H1 (cell line): ENCODE measurements at regions not wholly inside any gene's neighbourhood (a gene's known extent, or its start where the extent isn't known, plus 50 kb on each side); places are given as distances from the start of the nearest gene placed in this dataset.

Source experiments
- CTCF ChIA-PET: fragments of 300-600 bp; sonication (Branson Sonifier 250); formaldehyde crosslinking; loops from one replicate; lab custom pipeline; 2021; ENCODE audit not compliant: partially characterized antibody; lab: Charles Lee
- POLR2A ChIA-PET: fragments of 300-600 bp; sonication (Branson Sonifier 250); formaldehyde crosslinking; loops from one replicate; lab custom pipeline; 2021; ENCODE audit warnings: inconsistent platforms; ENCODE audit not compliant: partially characterized antibody; lab: Charles Lee
- DNase-seq, 2 experiments: peaks; one replicate each; pipeline versions ENCODE4 v3.0.0 to v3.0.0-alpha.2; 2010 to 2022; ENCODE audit warnings: low spot score in 2 of 2, low read depth in 1 of 2, mixed read lengths in 1 of 2
- FAIRE-seq: peaks from 2 replicates; lab custom pipeline; 2011; peaks lifted over from hg19 to GRCh38; lab: Jason Lieb, UNC
- H2AFZ ChIP-seq: 2 replicates; pipeline ENCODE4 v1.8.1; 2012; ENCODE audit warnings: low read length, inconsistent platforms
- H2AK5ac ChIP-seq: 2 replicates; pipeline ENCODE4 v1.6.1; 2013; ENCODE audit warnings: low read depth, low read length
- H2BK120ac ChIP-seq: replicated peaks from 2 replicates; pipeline ENCODE3; 2013; ENCODE audit warnings: low read depth, low read length, inconsistent platforms
- H2BK12ac ChIP-seq: 2 replicates; pipeline ENCODE4 v1.6.1; 2013; ENCODE audit warnings: low read depth, low read length
- H2BK15ac ChIP-seq: 2 replicates; pipeline ENCODE4 v1.6.1; 2013; ENCODE audit warnings: low read length
- H2BK20ac ChIP-seq: 2 replicates; pipeline ENCODE4 v1.6.1; 2013; ENCODE audit warnings: low read length
- H2BK5ac ChIP-seq: 2 replicates; pipeline ENCODE4 v1.6.1; 2013; ENCODE audit warnings: low read depth, low read length
- H3K14ac ChIP-seq: 2 replicates; pipeline ENCODE4 v1.6.1; 2013; ENCODE audit warnings: inconsistent platforms; ENCODE audit not compliant: insufficient read length
- H3K18ac ChIP-seq: 2 replicates; pipeline ENCODE4 v1.6.1; 2013; ENCODE audit warnings: low read length; ENCODE audit errors: extremely low read depth
- H3K23ac ChIP-seq: 2 replicates; pipeline ENCODE4 v1.6.1; 2013; ENCODE audit warnings: inconsistent platforms; ENCODE audit not compliant: insufficient read length
- H3K23me2 ChIP-seq: 2 replicates; pipeline ENCODE4 v1.6.1; 2013; ENCODE audit warnings: low read depth, low read length
- H3K27ac ChIP-seq: 2 replicates; pipeline ENCODE4 v1.6.1; 2011; ENCODE audit warnings: low read depth, low read length, inconsistent platforms
- H3K27me3 ChIP-seq, 4 experiments: replicated peaks in 1 of 4; 1 replicate in 1 of 4; 2 replicates in 3 of 4; pipeline versions ENCODE4 v1.6.1 to v1.8.1; 2011 to 2013; ENCODE audit warnings: low read length in 3 of 4, mild to moderate bottlenecking in 3 of 4, inconsistent platforms in 2 of 4, mixed read lengths in 2 of 4, moderate library complexity in 1 of 4; ENCODE audit not compliant: control insufficient read depth in 3 of 4, insufficient read depth in 3 of 4; ENCODE audit errors: extremely low read depth in 1 of 4
- H3K36me3 ChIP-seq, 4 experiments: 2 replicates each; pipeline versions ENCODE4 v1.6.1 to v1.8.1; 2011 to 2013; ENCODE audit warnings: mild to moderate bottlenecking in 4 of 4, low read length in 3 of 4, moderate library complexity in 2 of 4, control low read depth in 1 of 4, inconsistent platforms in 1 of 4; ENCODE audit not compliant: insufficient read depth in 4 of 4, control insufficient read depth in 2 of 4
- H3K4ac ChIP-seq: replicated peaks from 2 replicates; pipeline ENCODE3; 2013; ENCODE audit warnings: low read length, low read depth, mixed read lengths, inconsistent platforms; ENCODE audit not compliant: insufficient read length
- H3K4me1 ChIP-seq, 4 experiments: replicated peaks in 1 of 4; 1 replicate in 1 of 4; 2 replicates in 3 of 4; pipeline versions ENCODE4 v1.6.1 to v1.8.1; 2011 to 2013; ENCODE audit warnings: low read length in 3 of 4, inconsistent platforms in 2 of 4, mixed read lengths in 1 of 4; ENCODE audit not compliant: insufficient read depth in 4 of 4, control insufficient read depth in 3 of 4
- H3K4me2 ChIP-seq, 2 experiments: 2 replicates each; pipeline versions ENCODE4 v1.6.1 to v1.8.1; 2011 to 2013; ENCODE audit warnings: low read depth in 2 of 2, low read length in 2 of 2, control low read depth in 1 of 2, inconsistent platforms in 1 of 2, mild to moderate bottlenecking in 1 of 2; ENCODE audit not compliant: insufficient read depth in 1 of 2
- H3K4me3 ChIP-seq, 4 experiments: fragments of 200-600, 300-600 bp in 1 of 4; sonication (generic), shearing (Covaris generic), sonication (Bioruptor Twin) in 1 of 4; 2 replicates each; pipeline versions ENCODE4 v1.5.1 to v1.8.1; 2011 to 2016; ENCODE audit warnings: low read length in 4 of 4, low read depth in 3 of 4, control low read depth in 2 of 4, inconsistent platforms in 2 of 4, mild to moderate bottlenecking in 2 of 4, mixed read lengths in 1 of 4, moderate library complexity in 1 of 4; ENCODE audit not compliant: insufficient read depth in 2 of 4; ENCODE audit errors: extremely low read depth in 1 of 4
- H3K56ac ChIP-seq: replicated peaks from 2 replicates; pipeline ENCODE3; 2013; ENCODE audit warnings: low read depth, mild to moderate bottlenecking, mixed read lengths, low read length, inconsistent platforms; ENCODE audit not compliant: insufficient read length
- H3K79me1 ChIP-seq: 2 replicates; pipeline ENCODE4 v1.6.1; 2013; ENCODE audit warnings: low read depth, low read length, control low read depth
- H3K79me2 ChIP-seq, 2 experiments: 2 replicates each; pipeline versions ENCODE4 v1.6.1 to v1.8.1; 2012 to 2013; ENCODE audit warnings: low read length in 2 of 2, mild to moderate bottlenecking in 2 of 2, inconsistent platforms in 1 of 2; ENCODE audit not compliant: insufficient read depth in 2 of 2, control insufficient read depth in 1 of 2
- H3K9ac ChIP-seq, 4 experiments: replicated peaks in 1 of 4; 1 replicate in 1 of 4; 2 replicates in 3 of 4; pipeline versions ENCODE4 v1.6.1 to v1.8.1; 2011 to 2013; ENCODE audit warnings: low read depth in 3 of 4, low read length in 3 of 4, control low read depth in 2 of 4, mild to moderate bottlenecking in 2 of 4, moderate library complexity in 2 of 4, inconsistent platforms in 1 of 4; ENCODE audit errors: extremely low read depth in 1 of 4
- H3K9me3 ChIP-seq, 2 experiments: 2 replicates each; pipeline versions ENCODE4 v1.6.1 to v1.8.1; 2012 to 2013; ENCODE audit warnings: mild to moderate bottlenecking in 2 of 2, moderate library complexity in 2 of 2, control low read depth in 1 of 2, inconsistent platforms in 1 of 2, low read depth in 1 of 2, low read length in 1 of 2, mixed read lengths in 1 of 2; ENCODE audit not compliant: insufficient read depth in 2 of 2
- H4K20me1 ChIP-seq, 2 experiments: replicated peaks in 1 of 2; 2 replicates each; pipeline versions ENCODE3 to v1.8.1; 2011 to 2013; ENCODE audit warnings: inconsistent platforms in 2 of 2, low read length in 2 of 2, mild to moderate bottlenecking in 1 of 2; ENCODE audit not compliant: insufficient read depth in 2 of 2, control insufficient read depth in 1 of 2
- H4K5ac ChIP-seq: 2 replicates; pipeline ENCODE4 v1.6.1; 2013; ENCODE audit warnings: low read length, low read depth, mixed read lengths, inconsistent platforms; ENCODE audit not compliant: insufficient read length
- H4K8ac ChIP-seq: 2 replicates; pipeline ENCODE4 v1.8.0; 2013; ENCODE audit warnings: mild to moderate bottlenecking, moderate library complexity, low read length, inconsistent platforms; ENCODE audit not compliant: insufficient read depth; ENCODE audit errors: extremely low read depth
- H4K91ac ChIP-seq: replicated peaks from 2 replicates; pipeline ENCODE3; 2013; ENCODE audit warnings: low read length, mixed read lengths, inconsistent platforms; ENCODE audit not compliant: insufficient read length
- CBX8 ChIP-seq: fragments of 300-800, 300-1000 bp; sonication (generic); IDR thresholded peaks from 2 replicates; pipeline ENCODE4 v1.7.1; 2016; ENCODE audit warnings: low read depth, low read length, borderline replicate concordance
- EZH2 ChIP-seq: fragments of 200-600 bp; sonication (generic); IDR thresholded peaks from 2 replicates; pipeline ENCODE4 v1.7.1; 2012; ENCODE audit warnings: low read depth, mild to moderate bottlenecking, moderate library complexity, low read length, inconsistent platforms; ENCODE audit not compliant: severe bottlenecking
- GTF2F1 ChIP-seq: IDR thresholded peaks from 2 replicates; pipeline ENCODE4 v1.6.1; 2012; ENCODE audit warnings: low read depth, low read length, improper control_type of control experiment, borderline replicate concordance
- NRF1 ChIP-seq: IDR thresholded peaks from 2 replicates; pipeline ENCODE4 v1.6.1; 2011; ENCODE audit warnings: mild to moderate bottlenecking, low read depth, low read length, improper control_type of control experiment
- PHF8 ChIP-seq: fragments of 200-600 bp; sonication (generic); conservative IDR thresholded peaks from 2 replicates; pipeline ENCODE4 v1.7.1; 2012; ENCODE audit warnings: low read depth, mild to moderate bottlenecking, inconsistent platforms, low read length, moderate library complexity
- POLR2AphosphoS5 ChIP-seq: IDR thresholded peaks from 2 replicates; pipeline ENCODE4 v1.6.1; 2011; ENCODE audit warnings: low read depth, low read length
- RFX5 ChIP-seq: IDR thresholded peaks from 2 replicates; pipeline ENCODE4 v1.6.1; 2011; ENCODE audit warnings: low read depth, low read length, improper control_type of control experiment, borderline replicate concordance
- SIN3A ChIP-seq, 2 experiments: IDR thresholded peaks in 1 of 2; conservative IDR thresholded peaks in 1 of 2; 2 replicates each; pipeline ENCODE4 v1.6.1; 2011 to 2012; ENCODE audit warnings: low read length in 2 of 2, improper control_type of control experiment in 1 of 2, low read depth in 1 of 2, mild to moderate bottlenecking in 1 of 2
- SUZ12 ChIP-seq: fragments of 200-600 bp; sonication (generic); IDR thresholded peaks from 2 replicates; pipeline ENCODE4 v1.6.1; 2012; ENCODE audit warnings: mild to moderate bottlenecking, inconsistent platforms, low read length, moderate library complexity, mixed read lengths
- TBP ChIP-seq: IDR thresholded peaks from 2 replicates; pipeline ENCODE4 v1.6.1; 2011; ENCODE audit warnings: low read depth, low read length, improper control_type of control experiment
- WGBS, 2 experiments: shearing (Covaris generic) in 1 of 2; methylation state at CpG; one replicate each; pipeline versions ENCODE4 v1.1.6 to v1.1.7; 2013 to 2015; ENCODE audit warnings: low lambda C conversion rate in 2 of 2, mixed read lengths in 2 of 2, inconsistent platforms in 1 of 2, low coverage in 1 of 2, missing lambda C conversion rate in 1 of 2; ENCODE audit not compliant: insufficient replicate concordance in 2 of 2, insufficient coverage in 1 of 2, insufficient read length in 1 of 2; ENCODE audit errors: extremely low coverage in 1 of 2, missing lambda C conversion rate in 1 of 2; 5-methylcytosine and 5-hydroxymethylcytosine counted together

GRCh38 chr18:73286584-73286983, 418.8 kb upstream of the NETO1 start:
- 0 out of 2 replicates have a peak overlapping the region, but pooled peaks have one; percentile 29 for H2AFZ ChIP-seq
- no peak overlapping the region for H2BK120ac ChIP-seq
- no peaks in the 10 kb centered on the region for H3K79me1 ChIP-seq
- no peak overlapping the region for H3K27ac ChIP-seq
- no peak overlapping the region for H3K9ac ChIP-seq
- H3K4me2 ChIP-seq, result no peak overlapping the region; a peak in 1 of 4 replicates
- H4K8ac ChIP-seq, result no peak overlapping the region
- H4K5ac ChIP-seq, result no peak overlapping the region
- H3K56ac ChIP-seq, result no peak overlapping the region
- no peak overlapping the region for H2BK20ac ChIP-seq
- H4K20me1 ChIP-seq, result no peaks in the 10 kb centered on the region
- H4K91ac ChIP-seq, result no peak overlapping the region
- H3K18ac ChIP-seq, result no peak overlapping the region
- no peak overlapping the region for H3K14ac ChIP-seq
- no peaks in the 10 kb centered on the region for H3K9me3 ChIP-seq
- H3K23ac ChIP-seq, result no peak overlapping the region
- no peak overlapping the region for H3K4ac ChIP-seq
- H3K79me2 ChIP-seq, result no peaks in the 10 kb centered on the region
- H3K27me3 ChIP-seq, result no peaks in the 10 kb centered on the region
- ChIA-PET POLR2A (no interaction called here), CTCF (no interaction called here)
- no peak overlapping the region for H3K4me3 ChIP-seq
- no peak overlapping the region for H2BK12ac ChIP-seq
- peak overlapping the region; percentile 31; the same call in 1 of the 2 replicates for H2BK5ac ChIP-seq
- no peaks in the 10 kb centered on the region for H3K36me3 ChIP-seq
- FAIRE-seq, result no peak
- WGBS, 2 experiments, result 87% methylated on average over 5 of the region's 5 CpGs; no CpG with 5 or more reads in 1 of the 2 experiments
- no peak overlapping the region for H2AK5ac ChIP-seq
- H3K4me1 ChIP-seq, result peaks cover 0 to 3% (median 0%) of the 10 kb centered on the region in 4 experiments; a peak in 1 of 7 replicates
- TF ChIP-seq RFX5, result no peak
- TF ChIP-seq SIN3A (conservative IDR thresholded peaks at IDR 0.05 in 1 of 2, IDR thresholded peaks at IDR 0.05 in 1 of 2; ENCODE audit: low read depth in 1 of 2, low read length in 2 of 2), result no peak
- no peak for TF ChIP-seq PHF8
- TF ChIP-seq TBP, result no peak
- TF ChIP-seq SUZ12, result no peak
- TF ChIP-seq POLR2AphosphoS5, result no peak
- TF ChIP-seq GTF2F1, result no peak
- no peak for TF ChIP-seq EZH2
- no peak for TF ChIP-seq NRF1
- TF ChIP-seq CBX8, result no peak
- no peaks in the 10 kb centered on the region for H3K23me2 ChIP-seq
- no peak overlapping the region for H2BK15ac ChIP-seq
- DNase-seq, result no peak
